Activated CD4-positive, alpha-beta T cell treated with anti-CD3 and anti-CD28 coated beads, Interleukin-10, Interleukin-2, amounts not matched to agents 100 ng/mL and 50 ng/mL, durations not matched to agents 16 hours and 8 hours (primary cell): ENCODE measurements at regions not wholly inside any gene's neighbourhood (a gene's known extent, or its start where the extent isn't known, plus 50 kb on each side); places are given as distances from the start of the nearest gene placed in this dataset.

Experiments used
- DNase-seq: peaks from one replicate; pipeline ENCODE4 v3.0.0-alpha.2; 2020

- DNase-seq, result no peak
Observed at GRCh38 chr5:17433406-17433805, 64.6 kb upstream of the TAF11L2 start.

- no peak for DNase-seq
Observed at GRCh38 chr5:17434982-17435381, 63.0 kb upstream of the TAF11L2 start.

GRCh38 chr5:17436350-17436749 lies 61.7 kb upstream of the TAF11L2 start:
- no peak for DNase-seq

GRCh38 chr5:17436761-17437221 lies 61.2 kb upstream of the TAF11L2 start:
- no peak for DNase-seq

GRCh38 chr5:17438027-17438426 lies 60.0 kb upstream of the TAF11L2 start:
- no peak for DNase-seq

- no peak for DNase-seq
Observed at GRCh38 chr5:17439956-17440355, 58.1 kb upstream of the TAF11L2 start.

- no peak for DNase-seq
Observed at GRCh38 chr5:17440766-17441165, 57.3 kb upstream of the TAF11L2 start.

GRCh38 chr5:17441351-17441750 lies 56.7 kb upstream of the TAF11L2 start:
- no peak for DNase-seq

- no peak for DNase-seq
Observed at GRCh38 chr5:17443333-17444130, 54.5 kb upstream of the TAF11L2 start.

GRCh38 chr5:17444496-17444895 lies 53.5 kb upstream of the TAF11L2 start:
- no peak for DNase-seq

GRCh38 chr5:17445185-17445584 lies 52.8 kb upstream of the TAF11L2 start:
- DNase-seq, result no peak
